Ascending aorta (tissue), 2 donors: ENCODE measurements at regions not wholly inside any gene's neighbourhood (a gene's known extent, or its start where the extent isn't known, plus 50 kb on each side); places are given as distances from the start of the nearest gene placed in this dataset.

ENCODE experiments used
- DNase-seq, 2 donors: peaks; one replicate each; pipeline ENCODE4 v3.0.0-alpha.2; 2019; ENCODE audit warnings: low spot score in 2 of 2
- H3K27ac ChIP-seq, 2 donors: fragments of 200-600 bp; sonication (generic); one replicate each; pipeline ENCODE4 v1.5.1; 2016 to 2017; ENCODE audit warnings: mild to moderate bottlenecking in 1 of 2
- H3K27me3 ChIP-seq: fragments of 200-600 bp; sonication (generic); one replicate; pipeline ENCODE4 v1.5.1; 2017
- H3K36me3 ChIP-seq, 2 donors: fragments of 200-600 bp; sonication (generic); one replicate each; pipeline ENCODE4 v1.5.1; 2016
- H3K4me1 ChIP-seq, 2 donors: fragments of 200-600 bp; sonication (generic); one replicate each; pipeline ENCODE4 v1.5.1; 2016 to 2017; ENCODE audit warnings: mild to moderate bottlenecking in 1 of 2
- H3K4me3 ChIP-seq, 2 donors: fragments of 200-600 bp; sonication (generic); one replicate each; pipeline ENCODE4 v1.5.1; 2016 to 2017; ENCODE audit warnings: mild to moderate bottlenecking in 1 of 2
- H3K9me3 ChIP-seq, 2 donors: fragments of 200-600 bp; sonication (generic); one replicate each; pipeline ENCODE4 v1.5.1; 2016
- intact Hi-C: fragments of 100-400 bp; cut with DNase I; formaldehyde crosslinking; loops from one replicate; pipeline ENCODE4 v1.15.1; 2023
- TF ChIP-seq, protein P1 (sequence below), 3 experiments: fragments of 200-600 bp in 2 of 3; fragments of 450-650 bp in 1 of 3; sonication (generic) in 2 of 3; IDR thresholded peaks; one replicate each; pipeline ENCODE4 v1.5.1; 2016 to 2019; ENCODE audit warnings: antibody characterized with exemption in 3 of 3, mild to moderate bottlenecking in 1 of 3, moderate library complexity in 1 of 3

DNA sequence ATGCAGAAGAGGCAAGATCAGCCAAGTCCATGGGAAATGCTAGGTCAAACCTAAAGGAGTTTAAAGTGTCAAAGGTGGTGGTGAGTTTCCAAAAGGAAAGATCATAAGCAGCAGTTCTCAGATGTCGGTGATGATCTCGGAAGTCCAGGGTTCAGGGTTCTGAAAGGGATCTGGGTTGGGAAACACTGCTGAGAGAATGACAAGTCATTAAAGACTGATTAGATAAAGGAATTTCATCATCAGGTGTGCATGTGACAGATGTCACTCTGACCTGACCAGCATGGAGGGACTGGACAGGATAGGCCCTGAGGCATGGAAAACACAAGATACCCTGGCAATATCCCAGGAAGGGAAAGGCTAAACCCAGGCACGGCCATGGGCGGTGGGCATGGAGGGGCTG lies 195.7 kb upstream of the TBL1X start:
- intact Hi-C loops: no loop called here
- no peak for DNase-seq
- Histone ChIP-seq H3K4me3 (no peak overlapping the region), H3K4me1 (no peaks in the 10 kb centered on the region), H3K9me3 (no peaks in the 10 kb centered on the region), H3K36me3 (no peaks in the 10 kb centered on the region), H3K27ac (no peak overlapping the region), H3K27me3 (no peaks in the 10 kb centered on the region)
- TF ChIP-seq, protein P1, sequence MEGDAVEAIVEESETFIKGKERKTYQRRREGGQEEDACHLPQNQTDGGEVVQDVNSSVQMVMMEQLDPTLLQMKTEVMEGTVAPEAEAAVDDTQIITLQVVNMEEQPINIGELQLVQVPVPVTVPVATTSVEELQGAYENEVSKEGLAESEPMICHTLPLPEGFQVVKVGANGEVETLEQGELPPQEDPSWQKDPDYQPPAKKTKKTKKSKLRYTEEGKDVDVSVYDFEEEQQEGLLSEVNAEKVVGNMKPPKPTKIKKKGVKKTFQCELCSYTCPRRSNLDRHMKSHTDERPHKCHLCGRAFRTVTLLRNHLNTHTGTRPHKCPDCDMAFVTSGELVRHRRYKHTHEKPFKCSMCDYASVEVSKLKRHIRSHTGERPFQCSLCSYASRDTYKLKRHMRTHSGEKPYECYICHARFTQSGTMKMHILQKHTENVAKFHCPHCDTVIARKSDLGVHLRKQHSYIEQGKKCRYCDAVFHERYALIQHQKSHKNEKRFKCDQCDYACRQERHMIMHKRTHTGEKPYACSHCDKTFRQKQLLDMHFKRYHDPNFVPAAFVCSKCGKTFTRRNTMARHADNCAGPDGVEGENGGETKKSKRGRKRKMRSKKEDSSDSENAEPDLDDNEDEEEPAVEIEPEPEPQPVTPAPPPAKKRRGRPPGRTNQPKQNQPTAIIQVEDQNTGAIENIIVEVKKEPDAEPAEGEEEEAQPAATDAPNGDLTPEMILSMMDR (IDR thresholded peaks at IDR 0.05): no peak

- intact Hi-C loops: no loop called here
- Histone ChIP-seq H3K9me3 (no peaks in the 10 kb centered on the region), H3K36me3 (no peaks in the 10 kb centered on the region), H3K27ac (no peak overlapping the region), H3K4me3 (no peak overlapping the region), H3K4me1 (no peaks in the 10 kb centered on the region), H3K27me3 (no peaks in the 10 kb centered on the region)
- no peak for DNase-seq
- TF ChIP-seq, protein P1 (IDR thresholded peaks at IDR 0.05): no peak
Measured at GRCh38 chrX:9271789-9272525, 192.9 kb upstream of the TBL1X start.

- H3K27ac ChIP-seq: no peak overlapping the region
- no peaks in the 10 kb centered on the region for H3K27me3 ChIP-seq
- no peaks in the 10 kb centered on the region for H3K9me3 ChIP-seq
- DNase-seq: no peak
- TF ChIP-seq, protein P1 (IDR thresholded peaks at IDR 0.05): no peak
- H3K4me3 ChIP-seq: no peak overlapping the region
- intact Hi-C loops: no loop called here
- H3K36me3 ChIP-seq: no peaks in the 10 kb centered on the region
- H3K4me1 ChIP-seq: no peaks in the 10 kb centered on the region
Measured at GRCh38 chrX:9273744-9274143, 191.1 kb upstream of the TBL1X start.

GRCh38 chrX:9278475-9279233 lies 186.2 kb upstream of the TBL1X start:
- intact Hi-C loops: no loop called here
- Histone ChIP-seq H3K4me1 (no peaks in the 10 kb centered on the region), H3K27me3 (no peaks in the 10 kb centered on the region), H3K27ac (no peak overlapping the region), H3K9me3 (no peaks in the 10 kb centered on the region), H3K4me3 (no peak overlapping the region), H3K36me3 (no peaks in the 10 kb centered on the region)
- no peak for DNase-seq
- TF ChIP-seq, protein P1 (IDR thresholded peaks at IDR 0.05): no peak

- no peaks in the 10 kb centered on the region for H3K36me3 ChIP-seq
- no peaks in the 10 kb centered on the region for H3K9me3 ChIP-seq
- no peak overlapping the region for H3K4me3 ChIP-seq
- TF ChIP-seq, protein P1 (IDR thresholded peaks at IDR 0.05): no peak
- intact Hi-C loops: no loop called here
- no peak for DNase-seq
- no peaks in the 10 kb centered on the region for H3K4me1 ChIP-seq
- no peak overlapping the region for H3K27ac ChIP-seq
- no peaks in the 10 kb centered on the region for H3K27me3 ChIP-seq
Measured at GRCh38 chrX:9279234-9279544, 185.7 kb upstream of the TBL1X start.
